Gastrocnemius medialis (tissue), 4 donors: ENCODE measurements at regions not wholly inside any gene's neighbourhood (a gene's known extent, or its start where the extent isn't known, plus 50 kb on each side); places are given as distances from the start of the nearest gene placed in this dataset.

Source experiments
- POLR2A ChIP-seq, 2 donors: fragments of 450-650 bp; IDR thresholded peaks; one replicate each; pipeline ENCODE4 v1.6.1; 2017; ENCODE audit warnings: antibody characterized with exemption in 2 of 2, mild to moderate bottlenecking in 2 of 2, moderate library complexity in 2 of 2
- TF ChIP-seq, protein P1 (sequence below), 5 experiments: fragments of 450-650 bp in 3 of 5; fragments of 200-600 bp in 2 of 5; sonication (generic) in 2 of 5; IDR thresholded peaks in 4 of 5; conservative IDR thresholded peaks in 1 of 5; 1 replicate in 4 of 5; 2 replicates in 1 of 5; pipeline ENCODE4 v1.5.1; 2016 to 2019; ENCODE audit warnings: antibody characterized with exemption in 5 of 5, mild to moderate bottlenecking in 3 of 5, moderate library complexity in 3 of 5

DNA sequence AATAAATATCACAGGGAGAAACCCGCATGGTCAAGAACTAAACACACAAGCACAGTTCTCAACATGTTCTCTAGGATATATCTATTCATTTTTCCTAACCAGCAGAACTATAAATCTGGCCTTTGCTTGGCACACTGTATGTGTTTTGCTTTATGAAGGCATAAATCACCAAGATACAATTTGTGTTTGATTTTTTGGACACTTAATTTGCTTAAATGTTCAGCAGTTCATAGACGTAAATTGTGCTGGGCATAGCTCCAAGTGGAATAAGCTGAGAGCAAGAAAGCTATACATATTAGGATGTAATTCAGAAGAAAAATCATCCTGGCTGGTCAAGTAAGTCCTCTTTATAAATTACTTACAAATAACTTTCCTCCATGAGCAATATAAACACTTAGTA is 341.5 kb upstream of the ATP5MC3 start:
- TF ChIP-seq, protein P1, sequence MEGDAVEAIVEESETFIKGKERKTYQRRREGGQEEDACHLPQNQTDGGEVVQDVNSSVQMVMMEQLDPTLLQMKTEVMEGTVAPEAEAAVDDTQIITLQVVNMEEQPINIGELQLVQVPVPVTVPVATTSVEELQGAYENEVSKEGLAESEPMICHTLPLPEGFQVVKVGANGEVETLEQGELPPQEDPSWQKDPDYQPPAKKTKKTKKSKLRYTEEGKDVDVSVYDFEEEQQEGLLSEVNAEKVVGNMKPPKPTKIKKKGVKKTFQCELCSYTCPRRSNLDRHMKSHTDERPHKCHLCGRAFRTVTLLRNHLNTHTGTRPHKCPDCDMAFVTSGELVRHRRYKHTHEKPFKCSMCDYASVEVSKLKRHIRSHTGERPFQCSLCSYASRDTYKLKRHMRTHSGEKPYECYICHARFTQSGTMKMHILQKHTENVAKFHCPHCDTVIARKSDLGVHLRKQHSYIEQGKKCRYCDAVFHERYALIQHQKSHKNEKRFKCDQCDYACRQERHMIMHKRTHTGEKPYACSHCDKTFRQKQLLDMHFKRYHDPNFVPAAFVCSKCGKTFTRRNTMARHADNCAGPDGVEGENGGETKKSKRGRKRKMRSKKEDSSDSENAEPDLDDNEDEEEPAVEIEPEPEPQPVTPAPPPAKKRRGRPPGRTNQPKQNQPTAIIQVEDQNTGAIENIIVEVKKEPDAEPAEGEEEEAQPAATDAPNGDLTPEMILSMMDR (IDR thresholded peaks at IDR 0.05 in 4 of 5, conservative IDR thresholded peaks at IDR 0.05 in 1 of 5): no peak
- no peak for TF ChIP-seq POLR2A (IDR thresholded peaks at IDR 0.05)
